ENCODE measurements at regions not wholly inside any gene's neighbourhood (a gene's known extent, or its start where the extent isn't known, plus 50 kb on each side); places are given as distances from the start of the nearest gene placed in this dataset.

- Histone ChIP-seq H3K9me3 (no peaks in the 10 kb centered on the region), H3K27me3 (no peaks in the 10 kb centered on the region), H3K27ac (no peak overlapping the region), H3K4me3 (no peak overlapping the region), H3K4me1 (no peaks in the 10 kb centered on the region), H3K36me3 (no peaks in the 10 kb centered on the region)
- intact Hi-C loops (cut with DNase I) = no loop called here
- TF ChIP-seq CTCF (IDR thresholded peaks at IDR 0.05) (no peak), POLR2AphosphoS5 (IDR thresholded peaks at IDR 0.05; ENCODE audit: insufficient read depth in 1 of 2, low read depth in 1 of 2) (no peak), POLR2A (IDR thresholded peaks at IDR 0.05) (no peak)
- DNase-seq (ENCODE audit: extremely low spot score in 2 of 2) = no peak
Observed at GRCh38 chr16:64742455-64743223, 379.2 kb downstream of the CDH11 start.

GRCh38 chr16:64740261-64740660, 381.6 kb downstream of the CDH11 start:
- Histone ChIP-seq H3K27ac (no peak overlapping the region), H3K4me3 (no peak overlapping the region), H3K27me3 (no peaks in the 10 kb centered on the region), H3K4me1 (no peaks in the 10 kb centered on the region), H3K36me3 (no peaks in the 10 kb centered on the region), H3K9me3 (no peaks in the 10 kb centered on the region)
- intact Hi-C loops (cut with DNase I) = no loop called here
- DNase-seq (ENCODE audit: extremely low spot score in 2 of 2) = no peak
- no peak for TF ChIP-seq CTCF (IDR thresholded peaks at IDR 0.05)

- Histone ChIP-seq H3K27me3 (no peaks in the 10 kb centered on the region), H3K27ac (no peak overlapping the region), H3K4me1 (no peaks in the 10 kb centered on the region), H3K4me3 (no peak overlapping the region), H3K9me3 (no peaks in the 10 kb centered on the region), H3K36me3 (no peaks in the 10 kb centered on the region)
- intact Hi-C loops (cut with DNase I) = no loop called here
- TF ChIP-seq CTCF (IDR thresholded peaks at IDR 0.05) (no peak), POLR2AphosphoS5 (IDR thresholded peaks at IDR 0.05; ENCODE audit: insufficient read depth in 1 of 2, low read depth in 1 of 2) (no peak), POLR2A (IDR thresholded peaks at IDR 0.05) (no peak)
- no peak for DNase-seq (ENCODE audit: extremely low spot score in 2 of 2)
Observed at GRCh38 chr16:64738321-64738960, 383.4 kb downstream of the CDH11 start.

- Histone ChIP-seq H3K36me3 (no peaks in the 10 kb centered on the region), H3K9me3 (no peaks in the 10 kb centered on the region), H3K4me1 (no peaks in the 10 kb centered on the region), H3K4me3 (no peak overlapping the region), H3K27ac (no peak overlapping the region), H3K27me3 (no peaks in the 10 kb centered on the region)
- intact Hi-C loops (cut with DNase I) = no loop called here
- DNase-seq (ENCODE audit: extremely low spot score in 2 of 2) = no peak
- no peak for TF ChIP-seq POLR2AphosphoS5 (IDR thresholded peaks at IDR 0.05; ENCODE audit: insufficient read depth in 1 of 2, low read depth in 1 of 2)
- no peak for TF ChIP-seq POLR2A (IDR thresholded peaks at IDR 0.05)
- TF ChIP-seq CTCF (IDR thresholded peaks at IDR 0.05) = no peak
Observed at GRCh38 chr16:64736857-64737256, 385.0 kb downstream of the CDH11 start.

GRCh38 chr16:64731891-64732290, 390.0 kb downstream of the CDH11 start:
- H3K27me3 ChIP-seq = no peaks in the 10 kb centered on the region
- TF ChIP-seq POLR2AphosphoS5 (IDR thresholded peaks at IDR 0.05; ENCODE audit: insufficient read depth in 1 of 2, low read depth in 1 of 2) (no peak), CTCF (IDR thresholded peaks at IDR 0.05) (no peak), POLR2A (IDR thresholded peaks at IDR 0.05) (no peak)
- no peak overlapping the region for H3K27ac ChIP-seq
- DNase-seq (ENCODE audit: extremely low spot score in 2 of 2) = no peak
- no peaks in the 10 kb centered on the region for H3K36me3 ChIP-seq
- intact Hi-C loops (cut with DNase I) = no loop called here
- H3K4me1 ChIP-seq = no peaks in the 10 kb centered on the region
- no peaks in the 10 kb centered on the region for H3K9me3 ChIP-seq
- no peak overlapping the region for H3K4me3 ChIP-seq

Data from vagina (tissue), 2 donors.